GM21529 (cell line): ENCODE measurements at regions not wholly inside any gene's neighbourhood (a gene's known extent, or its start where the extent isn't known, plus 50 kb on each side); places are given as distances from the start of the nearest gene placed in this dataset.

ENCODE experiments used
- ATAC-seq: cut with Tn5 transposase; IDR thresholded peaks from one replicate; pipeline ENCODE4 v1.9.1; 2021; ENCODE audit not compliant: unreplicated experiment

- no peak for ATAC-seq
Measured at GRCh38 chr3:184659797-184660301, 52.0 kb downstream of the MAGEF1 start.

GRCh38 chr3:184658223-184658928 lies 53.5 kb downstream of the MAGEF1 start:
- ATAC-seq = no peak

- peak; percentile 84 for ATAC-seq
Measured at GRCh38 chr3:184656829-184657681, 54.8 kb downstream of the MAGEF1 start.

- no peak for ATAC-seq
Measured at GRCh38 chr3:184656458-184656828, 55.4 kb downstream of the MAGEF1 start.

- ATAC-seq = no peak
Measured at GRCh38 chr3:184655597-184655996, 56.3 kb downstream of the MAGEF1 start.

- ATAC-seq = no peak
Measured at GRCh38 chr3:184654375-184654774, 57.5 kb downstream of the MAGEF1 start.

- ATAC-seq = no peak
Measured at GRCh38 chr3:184652465-184652864, 59.4 kb downstream of the MAGEF1 start.

GRCh38 chr3:184651904-184652303 lies 60.0 kb downstream of the MAGEF1 start:
- no peak for ATAC-seq

GRCh38 chr3:184648636-184649035 lies 63.2 kb downstream of the MAGEF1 start:
- no peak for ATAC-seq

- ATAC-seq = no peak
Measured at GRCh38 chr3:184647405-184647936, 64.4 kb downstream of the MAGEF1 start.

- no peak for ATAC-seq
Measured at GRCh38 chr3:184645336-184645735, 66.5 kb downstream of the MAGEF1 start.

- ATAC-seq = no peak
Measured at GRCh38 chr3:184643442-184643841, 68.4 kb downstream of the MAGEF1 start.

- ATAC-seq = no peak
Measured at GRCh38 chr3:184642631-184643285, 69.1 kb downstream of the MAGEF1 start.

GRCh38 chr3:184641430-184641829 lies 70.4 kb downstream of the MAGEF1 start:
- no peak for ATAC-seq

GRCh38 chr3:184639351-184639750 lies 72.5 kb downstream of the MAGEF1 start:
- no peak for ATAC-seq

- no peak for ATAC-seq
Measured at GRCh38 chr3:184637705-184638104, 74.2 kb downstream of the MAGEF1 start.

- ATAC-seq = no peak
Measured at GRCh38 chr3:184636741-184637316, 75.0 kb downstream of the MAGEF1 start.

- ATAC-seq = no peak
Measured at GRCh38 chr3:184635774-184636173, 74.2 kb downstream of the EPHB3 start.

GRCh38 chr3:184635126-184635525 lies 73.5 kb downstream of the EPHB3 start:
- ATAC-seq = no peak

- ATAC-seq = no peak
Measured at GRCh38 chr3:184633237-184633579, 71.6 kb downstream of the EPHB3 start.
